ENCODE measurements at regions not wholly inside any gene's neighbourhood (a gene's known extent, or its start where the extent isn't known, plus 50 kb on each side); places are given as distances from the start of the nearest gene placed in this dataset.

DNA sequence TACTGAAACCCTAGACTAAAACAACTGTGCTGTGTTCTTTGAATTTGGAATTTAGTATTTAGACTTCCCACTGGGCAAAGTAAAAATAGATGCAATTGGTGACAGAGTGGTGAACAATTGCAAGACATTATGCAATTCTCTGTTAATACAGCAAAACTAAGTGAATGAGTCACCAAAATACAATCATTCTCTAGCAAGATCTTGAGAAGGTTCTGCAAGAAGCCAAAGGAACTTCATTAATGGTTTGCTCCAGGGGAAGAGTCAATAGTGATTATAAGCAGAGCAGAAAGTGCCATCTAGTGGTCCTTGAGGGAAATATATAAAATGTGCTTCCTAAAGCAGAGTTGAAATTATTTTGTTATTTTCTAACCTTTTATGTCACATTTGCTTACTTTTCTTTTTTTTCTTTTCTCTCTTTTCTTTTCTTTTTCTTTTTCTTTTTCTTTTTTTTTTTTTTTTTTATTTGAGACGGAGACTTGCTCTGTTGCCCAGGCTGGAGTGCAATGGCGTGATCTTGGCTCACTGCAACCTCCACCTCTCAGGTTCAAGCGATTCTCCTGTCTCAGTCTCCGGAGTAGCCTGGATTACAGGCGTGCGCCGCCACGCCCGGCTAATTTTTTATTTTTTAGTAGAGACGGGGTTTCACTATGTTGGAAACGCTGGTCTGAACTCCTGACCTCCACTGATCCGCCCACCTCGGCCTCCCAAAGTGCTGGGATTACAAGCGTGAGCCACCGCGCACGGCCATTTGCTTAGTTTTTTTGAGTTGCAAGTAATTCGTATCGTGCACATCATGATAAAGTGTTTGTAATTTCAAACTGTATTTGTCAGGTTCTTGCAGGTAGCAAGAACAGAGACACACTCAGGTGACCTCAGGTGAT is 99.2 kb downstream of the CTH start:
- Histone ChIP-seq H3K27me3 (ENCODE audit: control insufficient read depth, insufficient read depth, low read length) (no peaks in the 10 kb centered on the region), H3K4me1 (ENCODE audit: control insufficient read depth, insufficient read depth, low read length) (no peaks in the 10 kb centered on the region), H3K27ac (ENCODE audit: low read length) (no peak overlapping the region), H3K9me3 (replicated peaks; ENCODE audit: control insufficient read depth, low read depth, low read length) (no peaks in the 10 kb centered on the region), H3K4me3 (ENCODE audit: low read length) (no peak overlapping the region), H3K36me3 (ENCODE audit: control insufficient read depth, insufficient read depth, low read length) (no peaks in the 10 kb centered on the region)
- 66% methylated on average over 15 of the region's 19 CpGs for WGBS (ENCODE audit: insufficient coverage)
- DNase-seq = peak; percentile 85

DNA sequence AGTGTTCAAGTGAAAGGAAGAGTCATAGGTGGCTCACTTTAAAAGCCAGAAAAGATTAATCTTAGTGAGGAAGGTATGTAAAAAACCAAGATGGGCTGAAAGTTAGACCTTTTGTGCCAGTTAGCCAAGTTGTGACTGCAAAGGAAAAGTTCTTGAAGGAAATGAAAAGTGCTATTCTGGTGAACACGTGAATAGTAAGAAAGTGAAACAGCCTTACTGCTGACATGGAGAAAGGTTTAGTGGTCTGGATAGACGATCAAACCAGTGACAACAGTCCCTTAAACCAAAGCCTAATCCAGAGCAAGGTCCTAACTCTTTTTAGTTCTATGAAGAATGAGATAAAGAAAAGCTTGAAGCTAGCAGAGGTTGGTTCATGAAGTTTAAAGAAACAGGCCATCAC is 106.4 kb downstream of the CTH start:
- Histone ChIP-seq H3K27ac (ENCODE audit: low read length) (no peak overlapping the region), H3K9me3 (replicated peaks; ENCODE audit: control insufficient read depth, low read depth, low read length) (no peaks in the 10 kb centered on the region), H3K4me3 (ENCODE audit: low read length) (no peak overlapping the region), H3K27me3 (ENCODE audit: control insufficient read depth, insufficient read depth, low read length) (no peaks in the 10 kb centered on the region), H3K4me1 (ENCODE audit: control insufficient read depth, insufficient read depth, low read length) (no peaks in the 10 kb centered on the region), H3K36me3 (ENCODE audit: control insufficient read depth, insufficient read depth, low read length) (no peaks in the 10 kb centered on the region)
- 80% methylated on average over 1 of the region's 2 CpGs for WGBS (ENCODE audit: insufficient coverage)
- no peak for DNase-seq

DNA sequence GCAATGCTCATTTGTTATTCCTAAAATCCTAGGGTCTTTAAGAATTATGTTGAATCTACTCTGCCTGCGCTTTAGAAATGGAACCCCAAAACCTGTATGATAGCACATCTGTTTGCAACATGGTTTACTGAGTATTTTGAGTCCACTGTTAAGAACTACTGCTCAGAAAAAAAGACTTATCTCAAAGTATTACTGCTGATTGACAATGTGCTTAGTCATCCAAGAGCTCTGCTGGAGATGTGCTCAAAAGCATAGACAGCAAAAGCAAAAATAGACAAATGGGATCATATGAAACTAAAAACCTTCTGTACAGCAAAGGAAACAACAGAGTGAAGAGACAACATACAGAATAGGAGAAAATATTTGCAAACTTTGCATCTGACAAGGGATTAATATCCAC is 107.0 kb downstream of the CTH start:
- H3K27me3 ChIP-seq (ENCODE audit: control insufficient read depth, insufficient read depth, low read length) = no peaks in the 10 kb centered on the region
- no CpG with 5 or more reads among the region's 1 CpG for WGBS (ENCODE audit: insufficient coverage)
- no peak for DNase-seq

DNA sequence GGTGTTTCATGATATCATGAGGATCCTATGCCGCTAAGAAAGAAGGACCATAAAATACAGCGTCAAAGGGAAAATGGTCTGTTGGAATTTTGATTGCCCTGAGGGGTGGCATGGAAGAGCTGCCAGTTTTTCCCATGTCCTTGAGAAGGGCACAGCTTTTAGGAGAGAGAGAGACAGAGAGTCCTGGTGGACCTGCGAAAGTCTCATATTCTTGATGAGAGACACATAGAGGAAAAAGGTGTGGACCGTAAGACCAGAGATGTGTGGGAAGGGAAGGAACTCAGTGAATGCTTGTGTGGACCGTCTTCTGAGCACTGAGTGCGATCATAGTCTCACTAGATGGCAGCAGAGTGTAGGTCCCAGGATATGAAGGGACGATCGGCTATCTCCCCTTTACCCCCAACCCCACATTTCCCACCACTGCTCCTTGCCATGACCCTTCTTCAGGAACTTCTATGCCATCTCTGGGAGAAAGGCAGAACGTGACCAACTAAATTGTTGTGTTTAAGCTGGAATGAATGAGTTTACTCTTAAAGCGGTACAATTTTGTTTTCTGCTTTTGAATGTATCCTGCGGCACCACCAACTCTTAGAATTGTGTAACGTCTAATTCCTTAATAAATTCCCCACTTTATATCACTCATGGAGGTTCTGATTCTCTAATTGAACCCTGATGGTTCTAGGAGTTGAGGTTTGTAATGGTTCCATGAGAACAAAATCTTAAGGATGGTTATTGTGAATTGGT is 117.7 kb downstream of the CTH start:
- Histone ChIP-seq H3K27ac (ENCODE audit: low read length) (no peak overlapping the region), H3K9me3 (replicated peaks; ENCODE audit: control insufficient read depth, low read depth, low read length) (no peaks in the 10 kb centered on the region), H3K4me1 (ENCODE audit: control insufficient read depth, insufficient read depth, low read length) (no peaks in the 10 kb centered on the region), H3K36me3 (ENCODE audit: control insufficient read depth, insufficient read depth, low read length) (no peaks in the 10 kb centered on the region), H3K4me3 (ENCODE audit: low read length) (no peak overlapping the region), H3K27me3 (ENCODE audit: control insufficient read depth, insufficient read depth, low read length) (no peaks in the 10 kb centered on the region)
- DNase-seq = peak; percentile 39
- 47% methylated on average over 4 of the region's 12 CpGs for WGBS (ENCODE audit: insufficient coverage)

More for the DNA sequence above, 107.0 kb downstream of the CTH start:
- Histone ChIP-seq H3K9me3 (replicated peaks; ENCODE audit: control insufficient read depth, low read depth, low read length) (no peaks in the 10 kb centered on the region), H3K4me1 (ENCODE audit: control insufficient read depth, insufficient read depth, low read length) (no peaks in the 10 kb centered on the region), H3K36me3 (ENCODE audit: control insufficient read depth, insufficient read depth, low read length) (no peaks in the 10 kb centered on the region), H3K4me3 (ENCODE audit: low read length) (no peak overlapping the region), H3K27ac (ENCODE audit: low read length) (no peak overlapping the region)

DNA sequence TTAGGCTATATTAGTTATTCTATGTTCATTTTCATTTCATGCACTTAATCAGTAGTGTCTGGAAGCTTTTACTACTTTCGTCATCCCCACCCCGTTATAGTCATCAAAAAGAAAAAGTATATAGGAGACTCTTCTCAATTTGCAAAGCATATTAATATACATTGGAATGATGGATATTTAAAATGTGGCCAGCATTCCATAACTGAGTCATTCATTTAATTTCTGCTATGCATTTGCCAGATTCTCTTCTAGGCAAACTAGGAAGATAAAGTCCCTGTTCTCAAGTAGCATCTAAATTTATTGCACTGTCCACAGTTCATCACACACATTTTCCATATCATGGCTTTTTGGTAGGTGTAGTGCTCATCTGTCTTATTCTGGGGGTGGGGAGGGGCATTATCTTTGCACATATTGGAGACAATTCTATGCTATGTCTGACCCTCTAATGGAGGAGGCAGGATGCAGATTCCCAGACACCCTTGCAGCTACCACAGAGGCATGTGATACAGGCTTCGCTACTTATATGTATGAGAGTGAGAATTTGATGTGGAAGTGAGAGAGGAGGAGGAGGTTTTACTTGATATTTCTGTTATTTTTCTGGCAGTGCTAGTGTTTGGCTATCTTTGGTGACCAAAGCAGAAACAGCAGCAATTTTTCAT is 125.8 kb downstream of the CTH start:
- DNase-seq = no peak
- no peaks in the 10 kb centered on the region for H3K9me3 ChIP-seq (replicated peaks; ENCODE audit: control insufficient read depth, low read depth, low read length)
- H3K27me3 ChIP-seq (ENCODE audit: control insufficient read depth, insufficient read depth, low read length) = no peaks in the 10 kb centered on the region
- no peaks in the 10 kb centered on the region for H3K4me1 ChIP-seq (ENCODE audit: control insufficient read depth, insufficient read depth, low read length)
- WGBS (ENCODE audit: insufficient coverage) = 80% methylated on average over 1 of the region's 3 CpGs
- H3K27ac ChIP-seq (ENCODE audit: low read length) = no peak overlapping the region
- no peaks in the 10 kb centered on the region for H3K36me3 ChIP-seq (ENCODE audit: control insufficient read depth, insufficient read depth, low read length)
- no peak overlapping the region for H3K4me3 ChIP-seq (ENCODE audit: low read length)

DNA sequence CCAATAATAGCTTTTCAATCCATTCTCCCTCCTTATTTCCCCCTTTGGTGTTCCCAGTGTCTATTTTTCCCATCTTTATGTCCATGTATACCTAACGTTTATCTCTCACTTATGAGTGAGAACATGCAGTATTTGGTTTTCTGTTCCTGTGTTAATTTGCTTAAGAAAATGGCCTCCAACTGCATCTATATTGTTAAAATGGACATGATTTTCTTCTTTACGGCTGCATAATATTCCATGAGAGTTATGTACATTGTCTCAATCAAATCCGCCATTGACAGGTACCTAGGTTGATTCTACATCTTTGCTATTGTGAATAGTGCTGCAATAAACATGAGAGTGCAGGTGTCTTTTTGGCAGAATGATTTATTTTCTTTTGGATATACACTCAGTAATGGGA is 126.7 kb downstream of the CTH start:
- H3K27me3 ChIP-seq (ENCODE audit: control insufficient read depth, insufficient read depth, low read length) = no peaks in the 10 kb centered on the region
- no peak overlapping the region for H3K27ac ChIP-seq (ENCODE audit: low read length)
- H3K4me1 ChIP-seq (ENCODE audit: control insufficient read depth, insufficient read depth, low read length) = no peaks in the 10 kb centered on the region
- H3K9me3 ChIP-seq (replicated peaks; ENCODE audit: control insufficient read depth, low read depth, low read length) = no peaks in the 10 kb centered on the region
- no peak overlapping the region for H3K4me3 ChIP-seq (ENCODE audit: low read length)
- 93% methylated on average over 2 of the region's 3 CpGs for WGBS (ENCODE audit: insufficient coverage)
- no peaks in the 10 kb centered on the region for H3K36me3 ChIP-seq (ENCODE audit: control insufficient read depth, insufficient read depth, low read length)
- DNase-seq = no peak

DNA sequence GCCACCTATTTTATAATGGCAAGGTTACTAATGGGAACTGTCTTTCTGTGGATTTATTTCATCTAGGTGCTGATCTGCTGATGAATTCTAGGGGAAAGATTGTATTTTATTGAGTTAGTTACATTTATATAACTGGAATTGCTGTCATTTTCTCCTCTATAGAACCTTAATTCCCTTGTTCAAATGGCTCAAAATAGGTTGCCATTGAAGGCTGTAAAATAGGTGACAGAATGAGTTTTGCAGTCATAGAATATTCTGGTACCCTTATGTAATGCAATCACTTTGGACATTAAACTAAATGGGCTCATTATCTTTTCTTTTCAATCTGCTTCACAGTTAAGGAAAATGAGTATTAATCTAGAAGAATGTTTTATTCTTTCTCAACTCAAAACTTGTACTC is 131.0 kb downstream of the CTH start:
- Histone ChIP-seq H3K4me3 (ENCODE audit: low read length) (no peak overlapping the region), H3K9me3 (replicated peaks; ENCODE audit: control insufficient read depth, low read depth, low read length) (no peaks in the 10 kb centered on the region), H3K36me3 (ENCODE audit: control insufficient read depth, insufficient read depth, low read length) (no peaks in the 10 kb centered on the region), H3K27me3 (ENCODE audit: control insufficient read depth, insufficient read depth, low read length) (no peaks in the 10 kb centered on the region), H3K27ac (ENCODE audit: low read length) (no peak overlapping the region), H3K4me1 (ENCODE audit: control insufficient read depth, insufficient read depth, low read length) (no peaks in the 10 kb centered on the region)
- no peak for DNase-seq

DNA sequence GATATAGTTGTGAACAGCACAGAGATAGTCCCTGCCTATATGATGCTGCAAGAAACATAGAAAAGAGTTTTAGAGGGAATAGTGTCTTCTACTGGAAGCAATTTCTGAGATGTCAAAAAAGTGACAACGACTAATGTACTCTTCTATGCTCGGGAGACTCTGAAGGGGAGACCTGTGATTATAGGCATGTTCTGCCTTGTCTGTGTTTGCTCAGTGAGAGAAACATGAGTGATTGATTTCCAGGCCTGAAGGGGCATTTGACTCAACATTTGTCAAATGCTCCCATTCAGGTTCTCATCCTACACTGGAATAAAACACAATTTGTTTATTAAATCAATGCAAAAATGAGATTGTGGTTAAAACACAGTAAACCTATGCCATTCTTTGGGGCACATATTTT is 131.8 kb downstream of the CTH start:
- Histone ChIP-seq H3K27ac (ENCODE audit: low read length) (no peak overlapping the region), H3K9me3 (replicated peaks; ENCODE audit: control insufficient read depth, low read depth, low read length) (no peaks in the 10 kb centered on the region), H3K4me3 (ENCODE audit: low read length) (no peak overlapping the region), H3K27me3 (ENCODE audit: control insufficient read depth, insufficient read depth, low read length) (no peaks in the 10 kb centered on the region), H3K4me1 (ENCODE audit: control insufficient read depth, insufficient read depth, low read length) (no peaks in the 10 kb centered on the region), H3K36me3 (ENCODE audit: control insufficient read depth, insufficient read depth, low read length) (no peaks in the 10 kb centered on the region)
- WGBS (ENCODE audit: insufficient coverage) = 72% methylated on average over 2 of the region's 2 CpGs
- DNase-seq = no peak

DNA sequence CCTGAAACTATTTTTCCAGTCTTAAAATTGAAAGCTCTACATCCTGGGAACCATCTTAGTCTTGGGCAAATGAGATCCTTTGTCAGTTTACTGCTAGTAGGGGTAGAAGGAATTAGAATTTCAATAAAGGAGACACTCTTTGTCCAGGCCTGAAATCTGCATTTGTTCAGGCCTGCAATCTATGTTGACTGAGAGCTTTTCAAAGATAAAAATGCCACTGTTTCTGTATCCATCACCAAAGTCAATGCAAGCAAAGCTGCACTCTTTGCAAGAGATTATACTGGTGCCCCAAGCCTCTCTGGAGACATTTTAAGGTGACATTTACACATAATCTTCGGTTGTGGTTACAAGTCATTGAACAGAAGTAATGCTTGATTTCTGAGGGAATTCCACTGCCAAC is 135.7 kb downstream of the CTH start:
- no peaks in the 10 kb centered on the region for H3K27me3 ChIP-seq (ENCODE audit: control insufficient read depth, insufficient read depth, low read length)
- WGBS (ENCODE audit: insufficient coverage) = no CpG with 5 or more reads among the region's 1 CpG

More for the DNA sequence above, 135.7 kb downstream of the CTH start:
- no peaks in the 10 kb centered on the region for H3K9me3 ChIP-seq (replicated peaks; ENCODE audit: control insufficient read depth, low read depth, low read length)
- H3K4me3 ChIP-seq (ENCODE audit: low read length) = no peak overlapping the region
- no peak overlapping the region for H3K27ac ChIP-seq (ENCODE audit: low read length)
- H3K4me1 ChIP-seq (ENCODE audit: control insufficient read depth, insufficient read depth, low read length) = no peaks in the 10 kb centered on the region
- no peak for DNase-seq
- H3K36me3 ChIP-seq (ENCODE audit: control insufficient read depth, insufficient read depth, low read length) = no peaks in the 10 kb centered on the region
